ENCODE measurements at regions not wholly inside any gene's neighbourhood (a gene's known extent, or its start where the extent isn't known, plus 50 kb on each side); places are given as distances from the start of the nearest gene placed in this dataset.

GRCh38 chr21:20802201-20802600, 196.0 kb upstream of the NCAM2 start:
- TF ChIP-seq, protein P1, sequence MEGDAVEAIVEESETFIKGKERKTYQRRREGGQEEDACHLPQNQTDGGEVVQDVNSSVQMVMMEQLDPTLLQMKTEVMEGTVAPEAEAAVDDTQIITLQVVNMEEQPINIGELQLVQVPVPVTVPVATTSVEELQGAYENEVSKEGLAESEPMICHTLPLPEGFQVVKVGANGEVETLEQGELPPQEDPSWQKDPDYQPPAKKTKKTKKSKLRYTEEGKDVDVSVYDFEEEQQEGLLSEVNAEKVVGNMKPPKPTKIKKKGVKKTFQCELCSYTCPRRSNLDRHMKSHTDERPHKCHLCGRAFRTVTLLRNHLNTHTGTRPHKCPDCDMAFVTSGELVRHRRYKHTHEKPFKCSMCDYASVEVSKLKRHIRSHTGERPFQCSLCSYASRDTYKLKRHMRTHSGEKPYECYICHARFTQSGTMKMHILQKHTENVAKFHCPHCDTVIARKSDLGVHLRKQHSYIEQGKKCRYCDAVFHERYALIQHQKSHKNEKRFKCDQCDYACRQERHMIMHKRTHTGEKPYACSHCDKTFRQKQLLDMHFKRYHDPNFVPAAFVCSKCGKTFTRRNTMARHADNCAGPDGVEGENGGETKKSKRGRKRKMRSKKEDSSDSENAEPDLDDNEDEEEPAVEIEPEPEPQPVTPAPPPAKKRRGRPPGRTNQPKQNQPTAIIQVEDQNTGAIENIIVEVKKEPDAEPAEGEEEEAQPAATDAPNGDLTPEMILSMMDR (IDR thresholded peaks at IDR 0.05) = no peak
- Histone ChIP-seq H3K9me3 (no peaks in the 10 kb centered on the region), H3K4me3 (no peak overlapping the region), H3K27me3 (no peaks in the 10 kb centered on the region), H3K4me1 (no peaks in the 10 kb centered on the region), H3K27ac (no peak overlapping the region), H3K36me3 (no peaks in the 10 kb centered on the region)
- ATAC-seq = no peak
- intact Hi-C loops (cut with DNase I) = no loop called here
- DNase-seq = no peak

GRCh38 chr21:20802631-20803260, 195.5 kb upstream of the NCAM2 start:
- DNase-seq (no peak), ATAC-seq (no peak)
- intact Hi-C loops (cut with DNase I) = no loop called here
- H3K27ac ChIP-seq = no peak overlapping the region
- no peak overlapping the region for H3K4me3 ChIP-seq
- no peaks in the 10 kb centered on the region for H3K4me1 ChIP-seq
- H3K36me3 ChIP-seq = no peaks in the 10 kb centered on the region
- TF ChIP-seq, protein P1 (IDR thresholded peaks at IDR 0.05) = no peak
- H3K27me3 ChIP-seq = no peaks in the 10 kb centered on the region
- no peaks in the 10 kb centered on the region for H3K9me3 ChIP-seq

- Histone ChIP-seq H3K36me3 (no peaks in the 10 kb centered on the region), H3K4me3 (no peak overlapping the region), H3K27ac (no peak overlapping the region), H3K4me1 (no peaks in the 10 kb centered on the region), H3K9me3 (peaks cover 4% of the 10 kb centered on the region), H3K27me3 (no peaks in the 10 kb centered on the region)
- ATAC-seq (no peak), DNase-seq (no peak)
- TF ChIP-seq, protein P1 (IDR thresholded peaks at IDR 0.05) = no peak
- intact Hi-C loops (cut with DNase I) = no loop called here
Measured at GRCh38 chr21:20811702-20812101, 186.5 kb upstream of the NCAM2 start.

GRCh38 chr21:20814090-20814489, 184.1 kb upstream of the NCAM2 start:
- DNase-seq = no peak
- Histone ChIP-seq H3K27ac (no peak overlapping the region), H3K9me3 (peaks cover 4% of the 10 kb centered on the region), H3K27me3 (no peaks in the 10 kb centered on the region), H3K4me3 (no peak overlapping the region), H3K36me3 (no peaks in the 10 kb centered on the region), H3K4me1 (no peaks in the 10 kb centered on the region)
- no peak for ATAC-seq
- intact Hi-C loops (cut with DNase I) = no loop called here
- TF ChIP-seq, protein P1 (IDR thresholded peaks at IDR 0.05) = no peak

- Histone ChIP-seq H3K27me3 (no peaks in the 10 kb centered on the region), H3K9me3 (no peaks in the 10 kb centered on the region), H3K36me3 (no peaks in the 10 kb centered on the region), H3K27ac (no peak overlapping the region), H3K4me3 (no peak overlapping the region), H3K4me1 (no peaks in the 10 kb centered on the region)
- intact Hi-C loops (cut with DNase I) = no loop called here
- DNase-seq (no peak), ATAC-seq (no peak)
- TF ChIP-seq, protein P1 (IDR thresholded peaks at IDR 0.05) = no peak
Measured at GRCh38 chr21:20822666-20823065, 175.5 kb upstream of the NCAM2 start.

- Histone ChIP-seq H3K36me3 (no peaks in the 10 kb centered on the region), H3K27ac (no peak overlapping the region), H3K4me1 (no peaks in the 10 kb centered on the region), H3K9me3 (no peaks in the 10 kb centered on the region), H3K27me3 (no peaks in the 10 kb centered on the region), H3K4me3 (no peak overlapping the region)
- intact Hi-C loops (cut with DNase I) = no loop called here
- DNase-seq = no peak
- no peak for ATAC-seq
- TF ChIP-seq, protein P1 (IDR thresholded peaks at IDR 0.05) = no peak
Measured at GRCh38 chr21:20852866-20853265, 145.3 kb upstream of the NCAM2 start.
